ENCODE measurements at regions not wholly inside any gene's neighbourhood (a gene's known extent, or its start where the extent isn't known, plus 50 kb on each side); places are given as distances from the start of the nearest gene placed in this dataset.

- TF ChIP-seq CTCF (IDR thresholded peaks at IDR 0.05): no peak
- no peak for TF ChIP-seq POLR2A (IDR thresholded peaks at IDR 0.05)
Observed at GRCh38 chr10:43900571-43900970, 251.9 kb upstream of the ZNF32 start.
